ENCODE measurements at regions not wholly inside any gene's neighbourhood (a gene's known extent, or its start where the extent isn't known, plus 50 kb on each side); places are given as distances from the start of the nearest gene placed in this dataset.

- peaks cover 13% of the 10 kb centered on the region for H3K4me1 ChIP-seq (ENCODE audit: control insufficient read depth, insufficient read depth, low read length, poor library complexity, severe bottlenecking)
- 3 to 7% methylated on average over 2 to 4 of the region's 11 CpGs for WGBS, 2 experiments (ENCODE audit: insufficient coverage in 2 of 2)
- no peaks in the 10 kb centered on the region for H3K9me3 ChIP-seq (ENCODE audit: control insufficient read depth, low read length)
- no peaks in the 10 kb centered on the region for H3K36me3 ChIP-seq (ENCODE audit: control insufficient read depth, insufficient read depth, low read length)
- H3K4me3 ChIP-seq (ENCODE audit: extremely low read depth, insufficient read depth, low read length, poor library complexity, severe bottlenecking): peak overlapping the region; percentile 66
- H3K27ac ChIP-seq (ENCODE audit: low read depth, low read length, severe bottlenecking): no peak overlapping the region
Measured at GRCh38 chr4:41359836-41360213, 103.1 kb downstream of the UCHL1 start.

GRCh38 chr4:41360214-41360920 lies 103.6 kb downstream of the UCHL1 start:
- peaks cover 13% of the 10 kb centered on the region for H3K4me1 ChIP-seq (ENCODE audit: control insufficient read depth, insufficient read depth, low read length, poor library complexity, severe bottlenecking)
- WGBS, 2 experiments (ENCODE audit: insufficient coverage in 2 of 2): 0% methylated on average over 30 of the region's 92 CpGs
- H3K27ac ChIP-seq (ENCODE audit: low read depth, low read length, severe bottlenecking): no peak overlapping the region
- H3K9me3 ChIP-seq (ENCODE audit: control insufficient read depth, low read length): no peaks in the 10 kb centered on the region
- peak overlapping the region; percentile 66 for H3K4me3 ChIP-seq (ENCODE audit: extremely low read depth, insufficient read depth, low read length, poor library complexity, severe bottlenecking)
- no peaks in the 10 kb centered on the region for H3K36me3 ChIP-seq (ENCODE audit: control insufficient read depth, insufficient read depth, low read length)

GRCh38 chr4:41360921-41361793 lies 104.4 kb downstream of the UCHL1 start:
- no peaks in the 10 kb centered on the region for H3K36me3 ChIP-seq (ENCODE audit: control insufficient read depth, insufficient read depth, low read length)
- H3K27ac ChIP-seq (ENCODE audit: low read depth, low read length, severe bottlenecking): no peak overlapping the region
- H3K4me1 ChIP-seq (ENCODE audit: control insufficient read depth, insufficient read depth, low read length, poor library complexity, severe bottlenecking): peaks cover 13% of the 10 kb centered on the region
- no peaks in the 10 kb centered on the region for H3K9me3 ChIP-seq (ENCODE audit: control insufficient read depth, low read length)
- peak overlapping the region; percentile 66 for H3K4me3 ChIP-seq (ENCODE audit: extremely low read depth, insufficient read depth, low read length, poor library complexity, severe bottlenecking)
- WGBS, 2 experiments (ENCODE audit: insufficient coverage in 2 of 2): 0 to 1% methylated on average over 52 to 53 of the region's 64 CpGs

GRCh38 chr4:41361794-41362526 lies 105.2 kb downstream of the UCHL1 start:
- Histone ChIP-seq H3K36me3 (ENCODE audit: control insufficient read depth, insufficient read depth, low read length) (no peaks in the 10 kb centered on the region), H3K27ac (ENCODE audit: low read depth, low read length, severe bottlenecking) (no peak overlapping the region), H3K4me3 (ENCODE audit: extremely low read depth, insufficient read depth, low read length, poor library complexity, severe bottlenecking) (peak overlapping the region; percentile 66), H3K9me3 (ENCODE audit: control insufficient read depth, low read length) (no peaks in the 10 kb centered on the region), H3K4me1 (ENCODE audit: control insufficient read depth, insufficient read depth, low read length, poor library complexity, severe bottlenecking) (peaks cover 13% of the 10 kb centered on the region)
- WGBS, 2 experiments (ENCODE audit: insufficient coverage in 2 of 2): 7 to 13% methylated on average over 8 of the region's 10 CpGs

- Histone ChIP-seq H3K27ac (ENCODE audit: low read depth, low read length, severe bottlenecking) (no peak overlapping the region), H3K9me3 (ENCODE audit: control insufficient read depth, low read length) (no peaks in the 10 kb centered on the region), H3K4me1 (ENCODE audit: control insufficient read depth, insufficient read depth, low read length, poor library complexity, severe bottlenecking) (peaks cover 13% of the 10 kb centered on the region), H3K4me3 (ENCODE audit: extremely low read depth, insufficient read depth, low read length, poor library complexity, severe bottlenecking) (no peak overlapping the region), H3K36me3 (ENCODE audit: control insufficient read depth, insufficient read depth, low read length) (no peaks in the 10 kb centered on the region)
- 7 to 13% methylated on average over 3 to 4 of the region's 10 CpGs for WGBS, 2 experiments (ENCODE audit: insufficient coverage in 2 of 2)
Measured at GRCh38 chr4:41362621-41363383, 106.1 kb downstream of the UCHL1 start.

- Histone ChIP-seq H3K4me3 (ENCODE audit: extremely low read depth, insufficient read depth, low read length, poor library complexity, severe bottlenecking) (no peak overlapping the region), H3K36me3 (ENCODE audit: control insufficient read depth, insufficient read depth, low read length) (no peaks in the 10 kb centered on the region), H3K9me3 (ENCODE audit: control insufficient read depth, low read length) (no peaks in the 10 kb centered on the region), H3K27ac (ENCODE audit: low read depth, low read length, severe bottlenecking) (no peak overlapping the region), H3K4me1 (ENCODE audit: control insufficient read depth, insufficient read depth, low read length, poor library complexity, severe bottlenecking) (peaks cover 13% of the 10 kb centered on the region)
- WGBS, 2 experiments (ENCODE audit: insufficient coverage in 2 of 2): 0 to 24% methylated on average over 3 to 4 of the region's 9 CpGs
Measured at GRCh38 chr4:41363384-41363981, 106.8 kb downstream of the UCHL1 start.

- H3K27ac ChIP-seq (ENCODE audit: low read depth, low read length, severe bottlenecking): no peak overlapping the region
- WGBS, 2 experiments (ENCODE audit: insufficient coverage in 2 of 2): 93% methylated on average over 2 of the region's 3 CpGs; no CpG with 5 or more reads in 1 of the 2 experiments
- no peaks in the 10 kb centered on the region for H3K36me3 ChIP-seq (ENCODE audit: control insufficient read depth, insufficient read depth, low read length)
Measured at GRCh38 chr4:41364876-41365275, 108.1 kb downstream of the UCHL1 start.

GRCh38 chr4:41365681-41366080 lies 109.0 kb downstream of the UCHL1 start:
- no peak overlapping the region for H3K4me3 ChIP-seq (ENCODE audit: extremely low read depth, insufficient read depth, low read length, poor library complexity, severe bottlenecking)
- H3K9me3 ChIP-seq (ENCODE audit: control insufficient read depth, low read length): no peaks in the 10 kb centered on the region
- peaks cover 13% of the 10 kb centered on the region for H3K4me1 ChIP-seq (ENCODE audit: control insufficient read depth, insufficient read depth, low read length, poor library complexity, severe bottlenecking)
- H3K27ac ChIP-seq (ENCODE audit: low read depth, low read length, severe bottlenecking): no peak overlapping the region
- no peaks in the 10 kb centered on the region for H3K36me3 ChIP-seq (ENCODE audit: control insufficient read depth, insufficient read depth, low read length)
- 79 to 82% methylated on average over 3 of the region's 4 CpGs for WGBS, 2 experiments (ENCODE audit: insufficient coverage in 2 of 2)

More at GRCh38 chr4:41364876-41365275, 108.1 kb downstream of the UCHL1 start:
- peaks cover 13% of the 10 kb centered on the region for H3K4me1 ChIP-seq (ENCODE audit: control insufficient read depth, insufficient read depth, low read length, poor library complexity, severe bottlenecking)
- no peaks in the 10 kb centered on the region for H3K9me3 ChIP-seq (ENCODE audit: control insufficient read depth, low read length)
- H3K4me3 ChIP-seq (ENCODE audit: extremely low read depth, insufficient read depth, low read length, poor library complexity, severe bottlenecking): no peak overlapping the region

- Histone ChIP-seq H3K4me1 (ENCODE audit: control insufficient read depth, insufficient read depth, low read length, poor library complexity, severe bottlenecking) (peaks cover 10% of the 10 kb centered on the region), H3K36me3 (ENCODE audit: control insufficient read depth, insufficient read depth, low read length) (no peaks in the 10 kb centered on the region), H3K9me3 (ENCODE audit: control insufficient read depth, low read length) (no peaks in the 10 kb centered on the region), H3K27ac (ENCODE audit: low read depth, low read length, severe bottlenecking) (no peak overlapping the region), H3K4me3 (ENCODE audit: extremely low read depth, insufficient read depth, low read length, poor library complexity, severe bottlenecking) (no peak overlapping the region)
- 47 to 76% methylated on average over 2 to 4 of the region's 4 CpGs for WGBS, 2 experiments (ENCODE audit: insufficient coverage in 2 of 2)
Measured at GRCh38 chr4:41366911-41367517, 110.3 kb downstream of the UCHL1 start.
